ENCODE measurements at regions not wholly inside any gene's neighbourhood (a gene's known extent, or its start where the extent isn't known, plus 50 kb on each side); places are given as distances from the start of the nearest gene placed in this dataset.

DNA sequence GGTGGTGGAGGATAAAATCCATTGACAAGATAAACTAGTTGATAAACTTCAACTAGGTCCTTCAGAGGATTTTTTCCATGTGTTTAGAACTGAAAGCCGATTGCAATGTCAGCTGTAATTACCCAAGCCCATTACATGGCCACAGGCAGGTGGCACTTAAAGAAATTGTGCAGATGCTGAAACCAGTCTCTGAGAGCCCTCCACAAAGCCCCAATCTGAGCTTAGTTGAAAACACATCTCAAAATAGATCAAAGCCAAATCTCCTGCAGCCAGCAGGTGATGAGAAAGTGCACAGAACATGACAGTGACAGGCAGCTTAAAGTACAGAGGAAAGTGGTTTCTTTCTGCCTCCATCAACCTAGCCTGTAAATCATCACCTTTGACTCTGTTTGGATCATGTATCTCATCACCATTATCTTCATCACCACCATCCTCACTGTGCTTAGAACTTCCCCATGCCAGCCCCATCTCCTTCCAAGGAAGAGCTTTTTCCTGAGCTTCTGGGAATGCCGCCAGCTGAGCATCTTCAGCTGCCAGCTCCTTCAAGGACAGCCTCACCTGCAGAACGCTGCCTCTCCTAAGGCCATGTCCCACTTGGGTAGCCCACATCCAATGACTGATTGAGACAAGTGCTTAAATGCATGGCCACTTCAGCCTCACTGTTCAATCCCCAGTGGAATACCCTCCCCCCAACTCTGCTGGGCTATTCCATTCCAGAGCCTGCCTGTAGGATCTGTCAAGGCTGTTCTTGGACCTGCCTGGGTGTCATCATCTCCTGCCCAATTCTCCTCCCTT, 219.5 kb upstream of the TMEM132C start:
- no peaks in the 10 kb centered on the region for H3K4me1 Mint-ChIP-seq (ENCODE audit: low read depth, unreplicated experiment)

DNA sequence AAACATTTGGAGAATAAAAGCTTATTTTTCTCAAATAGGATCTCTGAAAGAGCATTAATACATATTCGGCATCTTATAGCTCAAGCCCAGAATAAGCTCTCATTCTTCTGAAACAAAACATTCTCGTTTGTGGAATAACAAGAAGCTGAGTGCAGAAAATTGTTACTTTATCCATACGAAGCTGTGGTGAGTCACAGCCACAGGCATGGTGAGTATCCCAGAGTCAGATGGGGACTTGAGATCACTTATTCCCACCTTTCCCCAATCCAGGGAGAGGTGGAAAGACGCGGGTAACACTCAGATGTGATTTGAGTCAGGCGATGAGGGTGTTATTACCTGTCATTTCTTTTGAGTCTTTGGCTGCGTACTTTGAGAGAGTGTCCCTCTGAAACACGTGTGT, 214.6 kb upstream of the TMEM132C start:
- no peaks in the 10 kb centered on the region for H3K27me3 Mint-ChIP-seq (ENCODE audit: unreplicated experiment)
- H3K9me3 Mint-ChIP-seq (ENCODE audit: low read depth, unreplicated experiment) = peaks cover 18% of the 10 kb centered on the region
- CTCF ChIA-PET = no interaction called here
- DNase-seq = no peak
- no peak for TF ChIP-seq CTCF (IDR thresholded peaks at IDR 0.05; ENCODE audit: unreplicated experiment)
- H3K27ac Mint-ChIP-seq (ENCODE audit: unreplicated experiment) = no peak overlapping the region
- no peaks in the 10 kb centered on the region for H3K36me3 Mint-ChIP-seq (ENCODE audit: insufficient read depth, unreplicated experiment)
- BruUV-seq (replicated peaks) = no TSS peak
- intact Hi-C loops (cut with micrococcal nuclease; ENCODE audit: unreplicated experiment) = no loop called here
- H3K4me1 Mint-ChIP-seq (ENCODE audit: low read depth, unreplicated experiment) = no peaks in the 10 kb centered on the region
- H3K4me3 Mint-ChIP-seq (ENCODE audit: low read depth, unreplicated experiment) = no peak overlapping the region

More for the DNA sequence above, 219.5 kb upstream of the TMEM132C start:
- H3K27me3 Mint-ChIP-seq (ENCODE audit: unreplicated experiment) = no peaks in the 10 kb centered on the region
- H3K4me3 Mint-ChIP-seq (ENCODE audit: low read depth, unreplicated experiment) = no peak overlapping the region
- intact Hi-C loops (cut with micrococcal nuclease; ENCODE audit: unreplicated experiment) = no loop called here
- no peak overlapping the region for H3K27ac Mint-ChIP-seq (ENCODE audit: unreplicated experiment)
- BruUV-seq (replicated peaks) = no TSS peak
- no peaks in the 10 kb centered on the region for H3K36me3 Mint-ChIP-seq (ENCODE audit: insufficient read depth, unreplicated experiment)
- CTCF ChIA-PET = no interaction called here
- no peak for TF ChIP-seq CTCF (IDR thresholded peaks at IDR 0.05; ENCODE audit: unreplicated experiment)
- no peak for DNase-seq
- peaks cover 18% of the 10 kb centered on the region for H3K9me3 Mint-ChIP-seq (ENCODE audit: low read depth, unreplicated experiment)

DNA sequence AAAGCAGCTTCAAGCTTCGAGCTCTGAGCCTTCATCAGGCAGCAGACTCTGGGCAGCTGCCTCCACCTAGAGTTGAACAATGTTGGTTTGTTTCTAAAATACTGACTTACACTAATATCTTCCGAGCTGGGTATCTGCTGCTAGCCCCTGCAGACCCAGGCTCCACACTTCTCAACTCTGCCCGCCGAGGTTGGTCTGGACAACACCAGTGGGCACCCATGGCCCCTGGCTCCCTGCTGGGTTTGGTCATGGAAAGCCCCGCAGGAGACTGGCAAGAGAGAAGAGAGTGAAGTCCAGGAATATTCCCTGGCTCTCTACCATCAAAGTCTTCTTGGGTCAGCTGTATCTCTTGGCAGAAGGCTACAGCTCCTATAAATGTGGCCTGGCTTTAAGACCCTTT, 214.2 kb upstream of the TMEM132C start:
- Mint-ChIP-seq H3K4me1 (ENCODE audit: low read depth, unreplicated experiment) (no peaks in the 10 kb centered on the region), H3K36me3 (ENCODE audit: insufficient read depth, unreplicated experiment) (no peaks in the 10 kb centered on the region), H3K9me3 (ENCODE audit: low read depth, unreplicated experiment) (peaks cover 18% of the 10 kb centered on the region), H3K27ac (ENCODE audit: unreplicated experiment) (no peak overlapping the region), H3K4me3 (ENCODE audit: low read depth, unreplicated experiment) (no peak overlapping the region), H3K27me3 (ENCODE audit: unreplicated experiment) (no peaks in the 10 kb centered on the region)
- no TSS peak for BruUV-seq (replicated peaks)
- intact Hi-C loops (cut with micrococcal nuclease; ENCODE audit: unreplicated experiment) = no loop called here
- CTCF ChIA-PET = no interaction called here
- no peak for TF ChIP-seq CTCF (IDR thresholded peaks at IDR 0.05; ENCODE audit: unreplicated experiment)
- DNase-seq = no peak

- no peaks in the 10 kb centered on the region for H3K4me1 Mint-ChIP-seq (ENCODE audit: low read depth, unreplicated experiment)
- intact Hi-C loops (cut with micrococcal nuclease; ENCODE audit: unreplicated experiment) = no loop called here
- no peak overlapping the region for H3K4me3 Mint-ChIP-seq (ENCODE audit: low read depth, unreplicated experiment)
- H3K36me3 Mint-ChIP-seq (ENCODE audit: insufficient read depth, unreplicated experiment) = no peaks in the 10 kb centered on the region
- H3K27ac Mint-ChIP-seq (ENCODE audit: unreplicated experiment) = no peak overlapping the region
- DNase-seq = no peak
- TF ChIP-seq CTCF (IDR thresholded peaks at IDR 0.05; ENCODE audit: unreplicated experiment) = no peak
- peaks cover 9% of the 10 kb centered on the region for H3K9me3 Mint-ChIP-seq (ENCODE audit: low read depth, unreplicated experiment)
- BruUV-seq (replicated peaks) = no TSS peak
- no peaks in the 10 kb centered on the region for H3K27me3 Mint-ChIP-seq (ENCODE audit: unreplicated experiment)
- CTCF ChIA-PET = no interaction called here
These were observed 211.4 kb upstream of the TMEM132C start for GRCh38 chr12:128055567-128055966.
